CD4-positive, alpha-beta T cell treated with Interferon gamma for 1 hour (primary cell): ENCODE measurements at regions not wholly inside any gene's neighbourhood (a gene's known extent, or its start where the extent isn't known, plus 50 kb on each side); places are given as distances from the start of the nearest gene placed in this dataset.
"Not testable (repeated sequence)": the region's sequence is repeated elsewhere in the genome, so short reads cannot be mapped to it uniquely, and the experiment has no call there.

Source experiments
- DNase-seq: peaks from one replicate; pipeline ENCODE4 v3.0.0-alpha.2; 2020

GRCh38 chr7:66503551-66504031, 125.1 kb upstream of the KCTD7 start:
- no peak for DNase-seq

- no peak for DNase-seq
These were observed 124.5 kb upstream of the KCTD7 start for GRCh38 chr7:66504131-66504530.

- no peak for DNase-seq
These were observed 123.7 kb upstream of the KCTD7 start for GRCh38 chr7:66505009-66505408.

- DNase-seq: peak; percentile 37
These were observed 122.9 kb upstream of the KCTD7 start for GRCh38 chr7:66505531-66506451.

- DNase-seq: not testable (repeated sequence)
These were observed 122.0 kb upstream of the KCTD7 start for GRCh38 chr7:66506703-66507102.

GRCh38 chr7:66507764-66508296, 120.9 kb upstream of the KCTD7 start:
- no peak for DNase-seq

- no peak for DNase-seq
These were observed 120.2 kb upstream of the KCTD7 start for GRCh38 chr7:66508431-66508830.

- DNase-seq: no peak
These were observed 114.6 kb upstream of the KCTD7 start for GRCh38 chr7:66514050-66514449.

GRCh38 chr7:66517212-66517909, 111.3 kb upstream of the KCTD7 start:
- DNase-seq: no peak

- no peak for DNase-seq
These were observed 110.5 kb upstream of the KCTD7 start for GRCh38 chr7:66518151-66518691.

- DNase-seq: no peak
These were observed 107.0 kb upstream of the KCTD7 start for GRCh38 chr7:66521675-66522074.

- no peak for DNase-seq
These were observed 106.2 kb upstream of the KCTD7 start for GRCh38 chr7:66522518-66522917.

GRCh38 chr7:66523409-66523808, 105.3 kb upstream of the KCTD7 start:
- no peak for DNase-seq

- DNase-seq: no peak
These were observed 103.9 kb upstream of the KCTD7 start for GRCh38 chr7:66524738-66525137.

GRCh38 chr7:66526782-66527181, 101.9 kb upstream of the KCTD7 start:
- not testable (repeated sequence) for DNase-seq

GRCh38 chr7:66528652-66529051, 100.0 kb upstream of the KCTD7 start:
- DNase-seq: no peak

- DNase-seq: no peak
These were observed 98.6 kb upstream of the KCTD7 start for GRCh38 chr7:66529883-66530610.

GRCh38 chr7:66535414-66536329, 93.0 kb upstream of the KCTD7 start:
- no peak for DNase-seq

- DNase-seq: no peak
These were observed 91.3 kb upstream of the KCTD7 start for GRCh38 chr7:66537380-66537779.

GRCh38 chr7:66537876-66538275, 90.8 kb upstream of the KCTD7 start:
- no peak for DNase-seq

GRCh38 chr7:66539264-66539623, 89.4 kb upstream of the KCTD7 start:
- no peak for DNase-seq

GRCh38 chr7:66539902-66540375, 88.7 kb upstream of the KCTD7 start:
- no peak for DNase-seq
